Immature natural killer cell (primary cell): ENCODE measurements at regions not wholly inside any gene's neighbourhood (a gene's known extent, or its start where the extent isn't known, plus 50 kb on each side); places are given as distances from the start of the nearest gene placed in this dataset.

Experiments used
- DNase-seq, 3 donors: peaks; one replicate each; pipeline ENCODE4 v3.0.0; 2022; ENCODE audit warnings: mixed read lengths in 1 of 3
- H3K27ac Mint-ChIP-seq, 6 donors: one replicate each; pipeline ENCODE4 v1.8.0; 2020; ENCODE audit warnings: mixed read lengths in 6 of 6, mild to moderate bottlenecking in 5 of 6, inconsistent platforms in 4 of 6, moderate library complexity in 3 of 6
- H3K27me3 Mint-ChIP-seq, 3 donors: one replicate each; pipeline ENCODE4 v1.8.0; 2020 to 2021; ENCODE audit warnings: low read depth in 3 of 3, mild to moderate bottlenecking in 3 of 3, mixed read lengths in 3 of 3, moderate library complexity in 3 of 3, inconsistent platforms in 1 of 3
- H3K36me3 Mint-ChIP-seq, 3 donors: one replicate each; pipeline ENCODE4 v1.8.0; 2020; ENCODE audit warnings: mixed read lengths in 3 of 3, inconsistent platforms in 2 of 3, mild to moderate bottlenecking in 2 of 3
- H3K4me1 Mint-ChIP-seq, 2 donors: one replicate each; pipeline ENCODE4 v1.8.0; 2020; ENCODE audit warnings: inconsistent platforms in 2 of 2, mild to moderate bottlenecking in 2 of 2, mixed read lengths in 2 of 2, moderate library complexity in 1 of 2
- H3K4me3 Mint-ChIP-seq, 5 donors: one replicate each; pipeline ENCODE4 v1.8.0; 2020; ENCODE audit warnings: mild to moderate bottlenecking in 5 of 5, mixed read lengths in 5 of 5, inconsistent platforms in 3 of 5, moderate library complexity in 3 of 5
- H3K9me3 Mint-ChIP-seq, 6 donors: one replicate each; pipeline ENCODE4 v1.8.0; 2020; ENCODE audit warnings: mild to moderate bottlenecking in 6 of 6, mixed read lengths in 6 of 6, inconsistent platforms in 4 of 6, moderate library complexity in 3 of 6

DNA sequence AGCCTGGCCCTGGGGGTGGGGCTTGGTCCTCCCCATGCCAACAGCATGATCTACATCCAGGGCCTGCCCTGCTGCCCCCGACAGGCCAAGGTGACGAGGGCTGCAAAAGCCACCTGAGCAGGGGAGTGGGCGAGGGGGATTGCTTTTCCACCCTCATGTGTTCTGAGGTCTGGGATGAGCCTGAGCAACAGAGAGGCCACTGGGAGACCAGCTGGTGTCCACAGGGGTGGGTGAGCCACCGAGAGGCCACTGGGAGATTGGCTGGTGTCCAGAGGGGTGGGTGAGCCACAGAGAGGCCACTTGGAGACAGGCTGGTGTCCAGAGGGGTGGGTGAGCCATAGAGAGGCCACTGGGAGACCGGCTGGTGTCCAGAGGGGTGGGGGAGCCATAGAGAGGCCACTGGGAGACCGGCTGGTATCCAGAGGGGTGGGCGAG lies 147.4 kb upstream of the GPC1 start:
- no peak overlapping the region for H3K27ac Mint-ChIP-seq
- H3K4me3 Mint-ChIP-seq = no peak overlapping the region
- H3K36me3 Mint-ChIP-seq = no peaks in the 10 kb centered on the region
- H3K27me3 Mint-ChIP-seq = peaks cover 0 to 6% (median 0%) of the 10 kb centered on the region in 3 donors
- H3K9me3 Mint-ChIP-seq = peaks cover 0 to 2% (median 0%) of the 10 kb centered on the region in 6 donors
- no peak for DNase-seq
- H3K4me1 Mint-ChIP-seq = no peaks in the 10 kb centered on the region

DNA sequence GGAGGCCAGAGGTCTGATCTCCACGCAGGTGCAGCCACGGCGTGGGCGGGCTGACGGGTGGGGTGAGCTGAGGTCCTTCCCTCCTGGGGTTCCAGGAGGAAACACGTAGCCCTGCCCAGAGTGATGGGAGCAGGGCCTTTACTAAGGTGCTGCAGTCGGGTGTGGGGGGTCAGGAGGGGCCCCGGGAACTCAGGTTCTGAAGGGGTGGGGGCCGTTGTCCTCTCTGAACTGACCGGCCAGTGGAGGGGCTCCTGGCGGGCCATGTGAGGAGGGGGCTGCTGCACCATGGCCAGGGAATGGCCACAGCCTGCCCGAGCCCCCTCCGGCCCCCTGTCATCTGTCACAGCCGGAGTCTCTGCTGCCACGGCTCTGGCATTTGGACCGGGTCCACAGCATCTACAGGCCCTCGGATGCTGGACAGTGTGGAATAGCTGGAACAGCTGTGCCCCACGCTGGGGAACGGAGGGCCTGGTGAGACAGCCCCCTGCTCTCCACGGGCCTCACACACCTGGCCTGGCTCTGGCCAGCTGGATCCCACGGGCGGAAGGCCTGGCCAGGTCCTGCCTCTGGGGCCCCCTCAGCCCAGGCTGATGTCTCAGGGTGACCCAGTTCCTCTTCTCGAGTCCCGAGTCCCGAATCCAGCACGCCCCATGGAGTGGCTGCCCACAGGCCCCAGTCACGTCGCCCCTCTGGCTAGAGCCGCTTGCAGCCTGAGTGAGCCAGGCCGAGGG lies 145.6 kb upstream of the GPC1 start:
- no peaks in the 10 kb centered on the region for H3K4me1 Mint-ChIP-seq
- H3K36me3 Mint-ChIP-seq = no peaks in the 10 kb centered on the region
- no peak overlapping the region for H3K4me3 Mint-ChIP-seq
- H3K9me3 Mint-ChIP-seq = no peaks in the 10 kb centered on the region
- H3K27me3 Mint-ChIP-seq = peaks cover 0 to 6% (median 0%) of the 10 kb centered on the region in 3 donors
- no peak for DNase-seq
- H3K27ac Mint-ChIP-seq = no peak overlapping the region

DNA sequence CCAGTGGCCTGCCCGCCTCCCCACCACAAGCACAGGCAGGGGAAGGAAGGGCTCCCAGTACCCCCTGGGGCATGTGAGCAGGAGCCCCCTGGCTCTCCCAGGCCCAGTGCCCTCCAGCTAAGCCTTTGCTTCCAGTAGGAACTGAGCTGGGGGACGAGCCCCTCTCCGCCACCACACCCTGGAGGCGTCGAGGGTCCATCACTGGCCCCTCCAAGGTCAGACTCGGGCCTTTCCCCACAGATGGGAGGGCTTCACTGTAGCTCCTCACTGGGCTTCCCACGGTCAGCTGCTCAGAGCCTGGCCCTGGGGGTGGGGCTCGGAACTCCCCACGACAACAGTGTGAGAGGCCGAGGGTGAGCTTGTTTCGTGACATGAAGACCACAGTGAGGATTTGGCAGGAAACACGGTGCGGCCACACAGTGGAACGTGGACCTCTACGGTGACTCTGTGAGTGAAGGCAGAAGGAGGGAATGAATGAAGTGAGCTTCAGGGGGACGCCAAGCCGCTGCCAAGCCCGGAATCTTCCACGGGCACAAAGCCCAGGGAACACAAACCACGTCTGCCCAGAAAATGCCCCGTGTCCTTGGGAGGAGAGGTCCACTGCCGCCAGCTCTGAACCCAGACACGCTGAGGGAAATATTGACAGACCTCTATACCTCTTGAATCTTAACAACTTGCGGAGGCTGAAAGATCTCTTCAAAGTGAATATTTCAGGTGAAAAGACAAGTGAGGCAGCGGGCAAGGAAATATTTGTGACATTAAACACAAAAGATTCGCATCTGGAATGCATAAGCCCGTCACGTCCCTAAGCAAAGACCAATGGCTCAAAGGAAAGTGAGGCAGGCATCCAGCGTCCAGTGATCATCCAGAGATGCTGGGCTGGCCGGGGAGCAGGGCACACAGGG lies 144.8 kb upstream of the GPC1 start:
- Mint-ChIP-seq H3K36me3 (no peaks in the 10 kb centered on the region), H3K4me1 (no peaks in the 10 kb centered on the region), H3K27me3 (peaks cover 0 to 4% (median 0%) of the 10 kb centered on the region in 3 donors), H3K27ac (no peak overlapping the region), H3K9me3 (no peaks in the 10 kb centered on the region), H3K4me3 (no peak overlapping the region)
- DNase-seq = no peak

DNA sequence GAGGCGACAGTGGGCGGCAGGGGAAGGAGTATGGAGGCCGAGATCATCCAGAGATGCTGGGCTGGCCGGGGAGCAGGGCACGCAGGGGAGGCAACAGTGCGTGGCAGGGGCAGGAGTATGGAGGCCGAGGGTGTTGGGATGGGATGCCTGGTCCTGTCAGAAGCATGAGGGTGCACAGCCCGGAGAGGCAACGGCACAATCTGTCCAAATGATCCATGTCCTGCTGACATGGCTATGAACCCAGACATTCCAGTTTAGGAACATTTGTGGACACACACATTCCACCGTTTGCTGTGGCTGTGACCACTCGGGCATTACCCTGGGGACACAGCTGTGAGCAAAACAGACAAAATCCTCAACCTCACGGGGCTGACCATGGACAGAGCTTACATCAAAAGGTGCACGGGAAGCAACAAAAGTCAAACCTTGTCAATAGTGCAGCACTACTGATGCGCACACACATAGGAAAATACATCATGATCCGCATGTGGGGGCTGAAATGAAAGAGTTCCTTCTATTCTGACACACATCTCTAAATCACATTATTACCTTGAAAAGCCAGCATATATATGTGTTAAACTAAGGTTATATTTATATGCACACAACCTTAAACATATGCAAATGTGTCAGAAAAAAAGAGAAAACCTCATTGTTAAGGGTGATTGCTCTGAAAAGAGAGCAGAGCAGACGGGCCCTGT lies 144.0 kb upstream of the GPC1 start:
- no peaks in the 10 kb centered on the region for H3K4me1 Mint-ChIP-seq

DNA sequence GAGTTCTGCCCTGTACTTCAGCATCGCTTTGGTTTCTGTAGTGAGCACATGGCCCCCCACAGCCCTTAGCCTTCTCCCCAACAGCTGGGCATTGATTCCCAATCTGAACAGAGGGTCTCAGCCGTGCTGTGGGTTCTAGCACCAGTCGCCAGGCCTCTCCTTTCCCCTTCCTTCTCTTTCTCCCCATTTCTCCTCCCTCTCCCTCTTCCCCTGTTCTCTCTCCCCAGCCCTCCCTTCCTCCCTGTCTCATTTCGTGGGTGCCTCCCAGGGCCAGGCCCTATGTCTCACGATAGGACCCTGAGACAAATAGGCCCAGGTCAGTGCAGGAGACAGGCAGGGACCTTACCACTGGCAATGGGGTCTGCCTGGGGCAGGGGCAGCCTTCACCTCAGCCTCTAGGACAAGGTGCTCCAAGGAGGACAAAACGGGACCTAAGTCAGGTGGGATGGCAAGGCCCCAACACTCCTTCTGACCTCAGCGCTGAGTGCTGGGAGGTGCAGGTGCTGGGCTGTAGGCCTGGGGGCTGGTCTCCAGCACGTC lies 143.4 kb upstream of the GPC1 start:
- Mint-ChIP-seq H3K9me3 (no peaks in the 10 kb centered on the region), H3K4me3 (no peak overlapping the region), H3K4me1 (no peaks in the 10 kb centered on the region), H3K27ac (no peak overlapping the region), H3K27me3 (peaks cover 0 to 7% (median 0%) of the 10 kb centered on the region in 3 donors), H3K36me3 (no peaks in the 10 kb centered on the region)
- DNase-seq = no peak

More for the DNA sequence above, 144.0 kb upstream of the GPC1 start:
- no peak for DNase-seq
- Mint-ChIP-seq H3K36me3 (no peaks in the 10 kb centered on the region), H3K4me3 (no peak overlapping the region), H3K9me3 (no peaks in the 10 kb centered on the region), H3K27me3 (peaks cover 0 to 7% (median 0%) of the 10 kb centered on the region in 3 donors), H3K27ac (no peak overlapping the region)

DNA sequence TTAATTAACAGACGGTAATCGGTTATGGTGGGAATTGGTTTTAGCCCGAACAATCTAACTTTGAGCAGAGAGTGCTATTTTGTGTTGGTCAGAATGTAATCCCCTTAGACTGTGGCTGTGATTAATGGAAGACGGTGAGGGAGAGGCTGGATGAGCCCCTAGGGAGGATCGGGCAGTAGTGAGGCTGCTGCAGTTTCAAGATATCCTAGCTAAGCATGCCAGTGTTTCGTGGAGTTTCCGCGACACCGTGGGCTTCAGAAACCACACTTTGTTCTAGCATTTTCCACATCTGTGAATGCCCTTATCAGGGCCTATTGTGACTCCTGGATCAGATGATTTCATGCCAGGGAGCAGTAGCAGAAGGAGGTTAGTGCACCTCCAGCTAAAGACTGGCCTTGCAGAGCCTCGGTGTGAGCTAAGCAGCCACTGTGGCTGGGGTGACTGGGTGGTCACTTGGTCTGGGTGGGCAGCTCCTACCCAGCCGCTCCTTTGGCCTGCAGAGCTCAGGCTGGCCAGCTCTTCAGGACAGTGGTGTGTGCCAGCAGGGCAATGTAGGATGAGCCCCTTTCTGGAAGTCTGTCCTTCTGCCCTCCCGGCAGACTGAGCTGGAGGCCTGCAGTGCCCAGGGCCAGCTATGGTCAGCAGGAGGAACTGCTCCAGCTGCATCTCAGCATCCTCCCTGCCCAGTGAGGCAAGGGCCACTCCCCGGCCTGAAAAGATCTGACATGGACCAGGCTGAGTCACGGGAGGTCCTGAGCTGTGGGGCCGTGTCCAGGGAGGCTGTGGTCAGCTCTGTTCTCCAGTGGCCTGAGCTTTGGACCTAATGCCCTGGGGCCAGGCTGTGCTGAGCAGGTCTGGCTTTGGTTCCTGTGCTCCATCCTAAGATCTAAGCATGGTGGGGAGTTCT lies 142.6 kb upstream of the GPC1 start:
- Mint-ChIP-seq H3K4me1 (no peaks in the 10 kb centered on the region), H3K27me3 (peaks cover 0 to 7% (median 0%) of the 10 kb centered on the region in 3 donors), H3K4me3 (no peak overlapping the region), H3K27ac (no peak overlapping the region), H3K36me3 (no peaks in the 10 kb centered on the region), H3K9me3 (no peaks in the 10 kb centered on the region)
- no peak for DNase-seq

DNA sequence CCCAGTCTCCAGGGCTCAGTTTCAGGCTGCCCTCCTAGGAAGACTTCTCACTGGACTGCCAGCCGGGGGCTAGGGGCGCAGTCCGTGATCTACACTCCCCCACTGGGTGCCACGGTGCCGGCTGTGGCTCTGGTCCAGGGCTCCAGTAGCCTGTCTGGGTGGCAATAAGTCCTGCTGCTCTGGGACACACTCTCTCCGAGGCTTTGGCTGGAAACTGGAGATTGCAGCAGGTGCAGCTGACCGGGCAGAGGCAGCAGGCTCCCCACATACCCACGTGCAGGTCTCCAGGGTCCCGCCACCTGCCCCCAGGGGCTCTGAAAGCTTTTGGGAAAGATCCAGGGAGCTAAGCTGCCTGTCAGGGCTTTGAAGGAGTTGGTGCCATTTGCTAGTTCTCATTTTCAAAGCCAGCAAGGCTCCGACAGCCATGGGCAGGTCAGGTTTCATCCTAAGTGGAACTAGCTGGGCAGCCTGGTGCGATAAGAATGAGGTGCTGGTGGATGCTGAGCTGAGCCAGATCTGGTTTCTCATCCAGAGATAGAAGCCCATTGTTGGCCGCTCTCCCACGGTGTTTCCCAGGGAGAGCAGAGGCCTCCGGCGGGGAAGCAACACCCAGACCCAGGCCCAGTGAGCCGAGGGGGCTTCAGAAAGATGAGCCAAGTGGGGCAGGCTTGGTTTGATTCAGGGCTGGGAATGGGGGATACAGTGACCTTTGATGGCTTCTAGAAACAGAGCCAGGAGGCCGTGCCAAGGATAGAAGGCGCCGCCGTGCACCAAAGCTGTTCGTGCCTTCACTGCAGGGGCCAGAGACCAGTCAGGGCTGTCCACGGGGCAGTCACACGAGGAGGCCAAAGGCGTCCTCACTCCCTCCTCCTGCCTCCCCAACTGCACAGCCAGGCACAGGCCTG lies 141.7 kb upstream of the GPC1 start:
- Mint-ChIP-seq H3K4me1 (no peaks in the 10 kb centered on the region), H3K9me3 (no peaks in the 10 kb centered on the region), H3K4me3 (no peak overlapping the region)

DNA sequence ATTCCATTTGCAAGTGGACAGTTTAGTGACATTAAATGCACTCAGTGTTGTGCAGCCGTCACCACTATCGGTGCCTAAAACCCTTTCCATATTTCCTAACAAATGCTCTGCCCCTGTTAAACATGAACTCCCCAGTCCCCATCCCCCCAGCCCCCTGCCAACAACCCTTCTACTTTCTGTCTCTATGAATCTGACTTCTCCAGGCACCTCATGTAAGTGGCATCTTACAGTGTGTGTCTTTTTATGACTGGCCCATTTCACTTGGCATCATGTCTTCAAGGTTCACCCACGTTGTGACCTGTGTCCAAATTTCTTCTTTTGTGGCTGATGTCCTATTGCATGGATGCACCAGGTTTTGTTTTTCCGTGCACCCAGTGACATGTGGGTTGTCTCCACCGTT lies 140.9 kb upstream of the GPC1 start:
- DNase-seq = no peak
- Mint-ChIP-seq H3K9me3 (no peaks in the 10 kb centered on the region), H3K27ac (no peak overlapping the region), H3K27me3 (peaks cover 0 to 4% (median 0%) of the 10 kb centered on the region in 3 donors), H3K36me3 (no peaks in the 10 kb centered on the region), H3K4me1 (no peaks in the 10 kb centered on the region), H3K4me3 (no peak overlapping the region)

More for the DNA sequence above, 141.7 kb upstream of the GPC1 start:
- DNase-seq = no peak
- no peaks in the 10 kb centered on the region for H3K36me3 Mint-ChIP-seq
- H3K27ac Mint-ChIP-seq = no peak overlapping the region
- peaks cover 0 to 7% (median 0%) of the 10 kb centered on the region in 3 donors for H3K27me3 Mint-ChIP-seq

DNA sequence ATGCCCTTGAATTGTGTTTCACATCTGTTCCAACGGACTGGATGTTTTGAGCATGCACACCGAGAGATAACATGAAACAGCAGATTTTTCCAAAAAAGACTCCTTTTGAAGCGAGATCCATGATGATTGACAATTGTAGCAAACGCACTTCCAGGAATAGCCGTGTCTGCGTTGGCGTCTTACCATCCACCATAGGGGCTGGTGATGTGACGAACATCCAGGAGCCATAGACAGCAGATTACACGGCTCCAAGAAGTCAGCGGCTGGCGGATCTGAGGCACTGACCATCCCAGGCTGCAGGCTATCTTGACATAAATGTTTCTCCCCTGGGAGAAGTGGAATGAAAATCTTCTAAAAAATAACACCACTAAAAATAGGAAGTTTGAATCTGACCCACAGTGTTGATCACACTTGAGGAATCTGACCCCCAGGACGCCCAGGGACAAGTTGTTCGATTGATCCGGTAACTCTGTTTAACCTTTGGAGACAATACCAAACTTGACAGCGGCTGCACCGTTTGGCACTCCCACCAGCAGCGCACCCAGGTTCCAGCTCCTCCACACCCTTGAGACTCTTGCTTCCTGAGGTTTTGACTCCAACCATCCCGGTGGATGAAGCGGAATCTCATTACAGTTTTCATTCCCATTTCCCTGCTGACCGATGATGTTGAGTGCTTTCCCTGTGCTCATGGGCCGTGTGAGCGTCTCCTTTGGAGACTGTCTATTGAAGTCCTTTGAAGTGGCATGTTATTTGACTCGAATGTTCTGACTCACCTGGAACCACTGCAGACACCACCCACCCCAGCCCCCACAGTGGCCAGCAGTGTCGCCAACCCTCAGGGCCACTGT lies 140.0 kb upstream of the GPC1 start:
- H3K4me3 Mint-ChIP-seq = no peak overlapping the region
- H3K27ac Mint-ChIP-seq = no peak overlapping the region
- H3K36me3 Mint-ChIP-seq = no peaks in the 10 kb centered on the region
- no peak for DNase-seq
- H3K9me3 Mint-ChIP-seq = no peaks in the 10 kb centered on the region
- no peaks in the 10 kb centered on the region for H3K4me1 Mint-ChIP-seq
- peaks cover 0 to 4% (median 0%) of the 10 kb centered on the region in 3 donors for H3K27me3 Mint-ChIP-seq

DNA sequence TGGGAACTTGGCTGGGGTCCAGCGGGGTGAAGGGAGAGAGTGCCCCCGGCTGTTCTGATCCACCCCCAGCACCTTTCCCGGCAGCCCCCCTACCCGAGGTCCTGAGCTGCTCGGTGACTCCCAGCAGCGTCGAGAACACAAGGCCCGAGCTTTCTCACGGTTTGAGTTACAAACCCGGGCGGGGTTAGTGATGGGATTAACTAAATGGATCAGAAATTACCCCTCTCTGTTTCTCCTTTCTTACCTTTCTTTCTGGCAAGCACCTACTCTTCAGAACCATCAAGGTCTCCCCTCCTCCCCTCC lies 139.4 kb upstream of the GPC1 start:
- no peak overlapping the region for H3K4me3 Mint-ChIP-seq
- H3K27ac Mint-ChIP-seq = no peak overlapping the region
- H3K9me3 Mint-ChIP-seq = no peaks in the 10 kb centered on the region
- peaks cover 0 to 4% (median 0%) of the 10 kb centered on the region in 3 donors for H3K27me3 Mint-ChIP-seq
- no peaks in the 10 kb centered on the region for H3K36me3 Mint-ChIP-seq
- no peak for DNase-seq
- no peaks in the 10 kb centered on the region for H3K4me1 Mint-ChIP-seq

DNA sequence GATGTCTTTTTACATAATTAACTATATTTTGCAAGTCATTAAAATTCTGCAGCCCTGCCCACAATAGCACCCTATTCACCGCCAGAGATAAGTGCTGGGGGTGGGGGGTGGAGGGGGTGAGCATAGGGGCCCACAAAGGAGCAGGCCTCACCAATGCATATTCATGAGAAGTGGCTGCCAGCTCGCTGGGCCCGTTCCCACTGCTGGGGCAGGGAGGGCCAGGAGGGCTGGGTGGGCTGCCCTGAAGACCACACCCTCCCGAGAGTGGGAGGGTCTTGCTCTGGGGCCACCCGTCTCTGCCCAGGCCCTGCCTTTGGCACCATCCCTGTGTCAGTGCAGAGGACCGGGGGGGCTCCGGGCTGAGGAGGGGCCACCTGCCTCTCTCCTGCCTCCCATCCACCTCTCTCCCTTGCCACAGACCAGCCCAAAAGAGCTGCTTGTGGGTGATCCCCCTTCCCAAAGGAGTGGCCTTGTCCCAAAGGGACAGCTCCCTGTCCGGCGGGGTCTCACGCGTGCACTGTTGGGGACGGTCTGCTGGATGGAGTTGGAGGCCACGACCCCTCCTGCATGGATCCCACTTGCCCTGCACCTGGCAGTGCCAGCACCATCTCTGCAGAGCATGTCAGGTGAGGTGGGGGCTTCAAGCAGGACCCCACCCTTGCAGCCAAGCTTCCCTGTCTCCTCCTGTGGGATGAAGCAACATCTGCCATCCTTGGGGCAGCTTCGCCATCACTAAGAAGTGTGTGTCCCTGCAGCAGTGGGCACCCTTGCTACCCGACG lies 138.8 kb upstream of the GPC1 start:
- Mint-ChIP-seq H3K4me1 (no peaks in the 10 kb centered on the region), H3K27ac (no peak overlapping the region), H3K4me3 (no peak overlapping the region), H3K9me3 (no peaks in the 10 kb centered on the region), H3K27me3 (peaks cover 0 to 5% (median 0%) of the 10 kb centered on the region in 3 donors), H3K36me3 (no peaks in the 10 kb centered on the region)
- no peak for DNase-seq
